HG03097 (cell line): ENCODE measurements at regions not wholly inside any gene's neighbourhood (a gene's known extent, or its start where the extent isn't known, plus 50 kb on each side); places are given as distances from the start of the nearest gene placed in this dataset.
"Not testable (repeated sequence)": the region's sequence is repeated elsewhere in the genome, so short reads cannot be mapped to it uniquely, and the experiment has no call there.

Source experiments
- ATAC-seq: cut with Tn5 transposase; IDR thresholded peaks from one replicate; pipeline ENCODE4 v1.9.1; 2021; ENCODE audit not compliant: unreplicated experiment, low FRiP score

- ATAC-seq: no peak
These were observed 300.0 kb upstream of the ALG10B start for GRCh38 chr12:38016602-38017001.

DNA sequence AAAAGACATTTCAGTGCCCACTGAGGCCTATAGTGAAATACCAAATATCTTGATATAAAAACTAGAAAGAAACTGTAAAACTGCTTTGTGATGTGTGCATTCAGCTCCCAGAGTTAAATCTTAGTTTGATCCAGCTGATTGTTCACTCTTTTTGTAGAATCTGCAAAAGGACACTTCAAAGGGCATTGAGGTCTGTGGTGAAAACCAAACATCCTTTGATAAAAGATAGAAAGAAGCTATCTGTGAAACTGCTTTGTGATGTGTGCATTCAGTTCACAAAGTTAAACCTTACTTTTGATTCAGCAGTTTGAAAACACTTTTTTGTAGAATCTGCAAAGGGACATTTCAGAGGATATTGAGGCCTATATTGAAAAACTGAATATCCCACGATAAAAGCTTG lies 290.7 kb upstream of the ALG10B start:
- no peak for ATAC-seq

DNA sequence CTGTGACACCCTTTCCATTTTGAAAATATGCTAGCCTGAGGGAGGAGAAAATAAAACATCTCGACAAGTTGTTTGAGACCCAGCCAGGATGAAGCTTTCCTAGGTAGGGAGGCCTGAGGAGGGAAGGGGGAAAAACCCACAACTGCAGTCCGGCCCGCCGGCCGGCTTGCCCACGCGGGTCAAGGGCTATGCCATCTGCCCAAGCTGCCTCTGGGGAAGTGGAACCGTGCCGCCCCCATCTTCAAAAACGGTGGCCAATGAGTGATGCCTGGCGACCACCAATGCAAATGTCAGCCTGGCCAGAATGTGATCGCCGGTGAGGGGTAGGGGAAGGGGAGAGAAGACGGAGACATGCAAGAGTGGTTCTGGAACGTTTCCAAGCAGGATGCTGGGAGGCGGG lies 263.5 kb upstream of the ALG10B start:
- ATAC-seq: no peak

GRCh38 chr12:38053655-38054464 lies 262.7 kb upstream of the ALG10B start:
- no peak for ATAC-seq

DNA sequence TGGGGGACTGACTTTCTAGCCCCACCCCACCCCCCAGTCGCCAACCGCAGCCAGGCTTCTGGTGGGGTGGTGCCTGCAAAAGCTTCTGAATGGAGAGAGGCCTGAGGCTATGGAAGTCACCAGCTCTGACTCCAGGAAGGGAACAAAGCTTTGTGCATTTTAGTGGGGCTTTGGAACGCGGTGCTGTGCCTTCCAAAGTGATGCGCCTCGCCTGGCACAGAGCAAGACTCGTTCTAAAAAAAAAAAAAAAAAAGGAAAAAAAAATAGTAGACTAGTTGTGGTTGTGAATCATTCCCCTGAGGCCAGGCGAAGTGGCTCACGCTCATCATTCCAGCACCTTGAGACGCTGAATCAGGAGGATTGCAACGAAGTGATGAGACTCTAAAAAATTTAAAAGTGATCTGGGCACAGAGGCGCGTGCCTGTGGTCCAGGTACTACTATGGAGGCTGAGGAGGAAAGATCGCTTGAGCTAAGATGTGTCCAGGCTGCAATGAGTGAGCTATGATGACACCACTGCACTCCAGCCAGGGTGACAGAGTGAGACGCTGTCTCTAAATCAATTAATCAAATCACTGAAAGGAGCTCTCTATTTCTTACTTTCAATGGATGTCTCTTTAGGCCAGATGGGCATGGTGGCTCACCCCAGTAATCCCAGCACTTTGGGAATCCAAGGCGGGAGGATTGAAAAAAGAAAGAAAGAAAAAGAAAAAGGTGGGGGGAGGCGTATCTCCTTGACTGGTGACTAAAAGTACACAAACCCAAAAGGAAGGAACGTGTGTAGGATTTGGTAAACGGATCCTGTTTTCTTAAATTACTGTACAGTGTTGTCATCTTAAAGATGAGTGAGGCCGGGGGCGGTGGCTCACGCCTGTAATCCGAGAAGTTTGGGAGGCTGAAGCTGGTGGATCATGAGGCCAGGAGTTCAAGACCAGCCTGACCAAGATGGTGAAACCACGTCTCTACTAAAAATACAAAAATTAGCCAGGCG lies 259.6 kb upstream of the ALG10B start:
- ATAC-seq: no peak

DNA sequence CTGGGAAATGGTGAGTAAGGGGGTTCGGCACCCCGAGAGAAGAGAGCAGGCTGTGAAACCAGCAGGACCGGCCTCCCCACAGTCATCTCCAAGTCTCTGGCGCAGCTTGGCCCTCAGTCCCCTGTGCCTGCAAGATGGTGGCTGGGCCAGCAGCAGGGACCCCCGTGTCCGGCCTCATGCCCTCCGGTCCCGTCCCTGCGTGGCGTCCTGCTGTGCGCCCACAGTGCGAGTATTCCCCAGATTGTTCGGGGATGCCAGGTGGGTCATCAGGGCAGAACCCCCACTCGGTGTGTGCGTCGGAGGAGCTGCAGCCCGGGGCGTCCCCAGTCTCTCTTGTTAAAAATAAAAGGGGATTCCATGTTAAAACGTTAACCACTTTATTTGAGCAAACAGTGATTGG lies 216.9 kb upstream of the ALG10B start:
- no peak for ATAC-seq

DNA sequence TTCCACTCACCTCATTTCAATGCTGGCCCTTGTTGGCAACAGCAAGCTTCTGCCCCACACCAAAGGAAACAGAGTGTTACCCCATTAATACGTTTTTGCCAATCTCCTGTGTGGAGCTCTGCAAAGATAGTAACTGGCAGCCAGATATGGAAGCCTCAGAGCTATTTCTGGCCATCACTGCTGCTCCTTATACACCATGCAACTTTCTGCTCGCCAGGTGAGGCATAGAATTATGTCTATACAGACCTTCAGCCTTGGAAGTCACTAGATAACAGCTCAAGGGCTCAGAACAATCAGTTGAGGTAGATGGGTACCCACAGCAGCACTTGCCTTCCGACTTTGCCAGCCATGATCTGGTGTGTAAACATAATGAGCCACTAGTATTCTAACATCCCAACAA lies 214.8 kb upstream of the ALG10B start:
- ATAC-seq: no peak

- no peak for ATAC-seq
These were observed 214.4 kb upstream of the ALG10B start for GRCh38 chr12:38102197-38102596.

- no peak for ATAC-seq
These were observed 206.4 kb upstream of the ALG10B start for GRCh38 chr12:38110026-38110699.

- no peak for ATAC-seq
These were observed 202.6 kb upstream of the ALG10B start for GRCh38 chr12:38113991-38114390.

- ATAC-seq: no peak
These were observed 199.6 kb upstream of the ALG10B start for GRCh38 chr12:38116968-38117367.

DNA sequence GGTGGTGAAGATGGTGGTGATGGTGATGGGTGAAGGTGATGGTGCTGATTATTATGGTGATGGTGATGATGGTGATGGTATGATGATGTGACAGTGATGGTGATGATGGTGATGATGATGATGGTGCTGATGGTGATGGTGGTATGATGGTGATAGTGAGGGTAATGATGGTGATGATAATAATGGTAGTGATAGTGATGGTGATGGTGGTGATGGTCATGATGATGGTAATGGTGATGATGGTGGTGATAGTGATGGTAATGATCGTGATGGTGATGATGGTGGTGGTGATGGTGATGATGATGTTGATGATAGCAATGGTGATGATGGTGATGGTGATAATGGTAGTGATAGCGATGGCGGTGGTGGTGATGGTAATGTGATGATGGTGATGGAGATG lies 197.9 kb upstream of the ALG10B start:
- no peak for ATAC-seq

DNA sequence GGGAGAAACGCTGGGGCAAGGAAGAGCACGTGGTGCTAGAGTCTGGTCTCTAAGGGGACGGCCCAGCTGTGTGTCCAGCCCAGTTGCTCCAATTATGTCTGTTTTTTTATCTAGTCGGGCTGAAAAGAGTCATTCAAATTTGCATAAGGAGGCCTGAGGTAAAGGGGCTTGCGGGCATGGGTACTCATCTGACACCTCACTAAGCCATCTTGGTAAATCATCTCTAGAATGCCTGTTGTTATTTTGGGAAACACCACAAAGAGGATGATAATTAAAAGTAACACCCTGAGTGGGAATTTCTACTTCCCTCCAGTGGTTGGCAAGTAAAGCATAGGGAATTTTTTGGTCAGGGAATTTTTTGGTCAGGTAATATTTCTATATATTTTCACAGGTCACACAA lies 196.1 kb upstream of the ALG10B start:
- no peak for ATAC-seq

GRCh38 chr12:38123028-38123427 lies 193.5 kb upstream of the ALG10B start:
- ATAC-seq: not testable (repeated sequence)

- ATAC-seq: no peak
These were observed 192.9 kb upstream of the ALG10B start for GRCh38 chr12:38123566-38124246.

- ATAC-seq: no peak
These were observed 192.1 kb upstream of the ALG10B start for GRCh38 chr12:38124247-38125012.

DNA sequence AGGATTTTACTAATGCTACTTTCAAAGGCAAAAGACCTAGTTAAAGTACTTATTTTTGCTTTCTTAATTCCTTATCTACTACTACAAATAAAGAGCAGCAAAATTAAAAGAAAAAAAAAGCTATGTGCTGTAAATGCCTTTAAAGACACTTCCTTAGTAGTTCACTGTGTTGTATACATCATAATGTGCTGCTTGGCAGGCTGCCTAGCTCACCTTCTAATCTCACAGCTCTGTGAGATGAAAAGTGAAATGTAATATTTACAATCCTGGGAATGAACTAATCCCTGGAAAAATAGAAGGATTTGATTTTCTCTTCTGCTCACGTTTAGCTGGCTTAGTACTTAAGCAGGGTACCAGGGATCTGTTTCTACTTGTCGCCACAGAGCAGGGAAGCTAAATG lies 184.4 kb upstream of the ALG10B start:
- no peak for ATAC-seq

- ATAC-seq: no peak
These were observed 179.3 kb upstream of the ALG10B start for GRCh38 chr12:38137287-38137686.

DNA sequence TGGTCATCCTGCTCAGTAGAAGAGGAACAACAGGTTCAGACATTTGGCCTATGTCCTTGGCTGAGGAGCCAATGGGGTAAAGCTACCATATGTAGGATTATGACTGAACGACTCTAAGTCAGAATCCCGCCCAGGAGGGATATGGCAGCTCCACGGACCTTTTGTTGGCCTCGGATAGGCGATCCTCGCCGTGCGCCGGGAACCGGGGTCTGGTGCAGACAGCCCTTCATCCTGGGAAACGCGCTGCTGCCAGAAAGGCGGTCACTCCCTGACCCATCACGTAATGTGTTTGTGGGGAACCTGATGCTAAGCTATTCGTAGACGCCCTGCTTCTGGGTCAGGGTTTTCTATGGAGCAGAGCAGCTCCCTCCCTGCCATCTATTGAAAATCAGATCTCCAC lies 178.9 kb upstream of the ALG10B start:
- ATAC-seq: no peak
